ENCODE measurements at regions not wholly inside any gene's neighbourhood (a gene's known extent, or its start where the extent isn't known, plus 50 kb on each side); places are given as distances from the start of the nearest gene placed in this dataset.

GRCh38 chr6:113421997-113422396, 435.1 kb upstream of the MARCKS start:
- H3K36me3 ChIP-seq (ENCODE audit: insufficient read depth, low read length) = no peaks in the 10 kb centered on the region
- H3K9ac ChIP-seq (ENCODE audit: low read length) = no peak overlapping the region
- H3K79me2 ChIP-seq (ENCODE audit: insufficient read depth, low read length) = no peaks in the 10 kb centered on the region
- H3F3A ChIP-seq (ENCODE audit: insufficient read depth, low read length) = no peaks in the 10 kb centered on the region
- H2AFZ ChIP-seq (ENCODE audit: low read length) = no peak overlapping the region
- TF ChIP-seq, protein P1, sequence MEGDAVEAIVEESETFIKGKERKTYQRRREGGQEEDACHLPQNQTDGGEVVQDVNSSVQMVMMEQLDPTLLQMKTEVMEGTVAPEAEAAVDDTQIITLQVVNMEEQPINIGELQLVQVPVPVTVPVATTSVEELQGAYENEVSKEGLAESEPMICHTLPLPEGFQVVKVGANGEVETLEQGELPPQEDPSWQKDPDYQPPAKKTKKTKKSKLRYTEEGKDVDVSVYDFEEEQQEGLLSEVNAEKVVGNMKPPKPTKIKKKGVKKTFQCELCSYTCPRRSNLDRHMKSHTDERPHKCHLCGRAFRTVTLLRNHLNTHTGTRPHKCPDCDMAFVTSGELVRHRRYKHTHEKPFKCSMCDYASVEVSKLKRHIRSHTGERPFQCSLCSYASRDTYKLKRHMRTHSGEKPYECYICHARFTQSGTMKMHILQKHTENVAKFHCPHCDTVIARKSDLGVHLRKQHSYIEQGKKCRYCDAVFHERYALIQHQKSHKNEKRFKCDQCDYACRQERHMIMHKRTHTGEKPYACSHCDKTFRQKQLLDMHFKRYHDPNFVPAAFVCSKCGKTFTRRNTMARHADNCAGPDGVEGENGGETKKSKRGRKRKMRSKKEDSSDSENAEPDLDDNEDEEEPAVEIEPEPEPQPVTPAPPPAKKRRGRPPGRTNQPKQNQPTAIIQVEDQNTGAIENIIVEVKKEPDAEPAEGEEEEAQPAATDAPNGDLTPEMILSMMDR (IDR thresholded peaks at IDR 0.05; ENCODE audit: low read length) = no peak
- TF ChIP-seq EZH2 (IDR thresholded peaks at IDR 0.05; ENCODE audit: borderline replicate concordance, low read length) = no peak
- H3K4me1 ChIP-seq (ENCODE audit: insufficient read depth, low read length, severe bottlenecking) = no peaks in the 10 kb centered on the region
- H3K4me3 ChIP-seq (ENCODE audit: low read depth, low read length, poor library complexity, severe bottlenecking) = no peak overlapping the region
- H3K27ac ChIP-seq (ENCODE audit: low read depth, low read length, poor library complexity, severe bottlenecking) = no peak overlapping the region
- H3K27me3 ChIP-seq (ENCODE audit: insufficient read depth, low read length) = no peaks in the 10 kb centered on the region
- no peaks in the 10 kb centered on the region for H3K9me3 ChIP-seq (ENCODE audit: low read length)
- H3K4me2 ChIP-seq (ENCODE audit: low read length) = no peak overlapping the region
- H4K20me1 ChIP-seq (ENCODE audit: insufficient read depth, low read length) = no peaks in the 10 kb centered on the region
- H3K9me2 ChIP-seq (ENCODE audit: low read depth, low read length) = no peaks in the 10 kb centered on the region; the same call in 1 of the 2 replicates

DNA sequence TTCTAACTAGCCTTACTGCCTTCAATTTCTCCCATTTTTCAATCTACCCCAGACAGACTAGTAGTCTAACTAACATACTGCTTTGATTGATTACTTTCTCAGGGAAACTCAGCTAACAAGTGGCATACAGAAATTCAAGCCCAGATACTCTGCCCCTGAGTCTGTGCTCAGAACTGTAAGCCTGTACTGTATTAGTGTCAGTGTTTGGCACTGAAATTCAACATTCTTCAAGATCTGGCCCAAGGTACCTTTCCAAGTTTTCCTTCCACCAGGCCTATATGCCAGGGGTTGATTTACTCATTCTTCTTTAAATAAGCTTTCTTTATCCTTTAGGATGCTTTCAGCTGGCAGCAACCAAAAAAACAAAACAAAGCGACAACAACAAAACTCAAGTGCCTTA, 433.2 kb upstream of the MARCKS start:
- Histone ChIP-seq H3K9me2 (ENCODE audit: low read depth, low read length) (no peaks in the 10 kb centered on the region; the same call in 1 of the 2 replicates), H2AFZ (ENCODE audit: low read length) (no peak overlapping the region), H3K4me3 (ENCODE audit: low read depth, low read length, poor library complexity, severe bottlenecking) (no peak overlapping the region), H4K20me1 (ENCODE audit: insufficient read depth, low read length) (no peaks in the 10 kb centered on the region), H3F3A (ENCODE audit: insufficient read depth, low read length) (no peaks in the 10 kb centered on the region), H3K4me1 (ENCODE audit: insufficient read depth, low read length, severe bottlenecking) (no peaks in the 10 kb centered on the region), H3K9me3 (ENCODE audit: low read length) (no peaks in the 10 kb centered on the region), H3K4me2 (ENCODE audit: low read length) (no peak overlapping the region), H3K27me3 (ENCODE audit: insufficient read depth, low read length) (no peaks in the 10 kb centered on the region), H3K27ac (ENCODE audit: low read depth, low read length, poor library complexity, severe bottlenecking) (no peak overlapping the region), H3K9ac (ENCODE audit: low read length) (no peak overlapping the region), H3K79me2 (ENCODE audit: insufficient read depth, low read length) (no peaks in the 10 kb centered on the region), H3K36me3 (ENCODE audit: insufficient read depth, low read length) (no peaks in the 10 kb centered on the region)
- TF ChIP-seq EZH2 (IDR thresholded peaks at IDR 0.05; ENCODE audit: borderline replicate concordance, low read length) = no peak
- TF ChIP-seq, protein P1 (IDR thresholded peaks at IDR 0.05; ENCODE audit: low read length) = no peak

- Histone ChIP-seq H3K9me2 (ENCODE audit: low read depth, low read length) (no peaks in the 10 kb centered on the region), H3K79me2 (ENCODE audit: insufficient read depth, low read length) (no peaks in the 10 kb centered on the region), H3K4me2 (ENCODE audit: low read length) (no peak overlapping the region), H4K20me1 (ENCODE audit: insufficient read depth, low read length) (no peaks in the 10 kb centered on the region), H3K27me3 (ENCODE audit: insufficient read depth, low read length) (no peaks in the 10 kb centered on the region), H3K27ac (ENCODE audit: low read depth, low read length, poor library complexity, severe bottlenecking) (no peak overlapping the region), H3K4me3 (ENCODE audit: low read depth, low read length, poor library complexity, severe bottlenecking) (no peak overlapping the region), H3F3A (ENCODE audit: insufficient read depth, low read length) (no peaks in the 10 kb centered on the region), H3K9me3 (ENCODE audit: low read length) (no peaks in the 10 kb centered on the region), H2AFZ (ENCODE audit: low read length) (no peak overlapping the region), H3K36me3 (ENCODE audit: insufficient read depth, low read length) (no peaks in the 10 kb centered on the region), H3K4me1 (ENCODE audit: insufficient read depth, low read length, severe bottlenecking) (no peaks in the 10 kb centered on the region), H3K9ac (ENCODE audit: low read length) (no peak overlapping the region)
- TF ChIP-seq EZH2 (IDR thresholded peaks at IDR 0.05; ENCODE audit: borderline replicate concordance, low read length) = no peak
- TF ChIP-seq, protein P1 (IDR thresholded peaks at IDR 0.05; ENCODE audit: low read length) = no peak
Observed at GRCh38 chr6:113425977-113426660, 431.0 kb upstream of the MARCKS start.
